NCI-H526 (cell line): ENCODE measurements at regions not wholly inside any gene's neighbourhood (a gene's known extent, or its start where the extent isn't known, plus 50 kb on each side); places are given as distances from the start of the nearest gene placed in this dataset.

Experiments used
- DNase-seq, 2 experiments: peaks; one replicate each; lab custom pipeline; 2025; lab: John Stamatoyannopoulos, UW

DNA sequence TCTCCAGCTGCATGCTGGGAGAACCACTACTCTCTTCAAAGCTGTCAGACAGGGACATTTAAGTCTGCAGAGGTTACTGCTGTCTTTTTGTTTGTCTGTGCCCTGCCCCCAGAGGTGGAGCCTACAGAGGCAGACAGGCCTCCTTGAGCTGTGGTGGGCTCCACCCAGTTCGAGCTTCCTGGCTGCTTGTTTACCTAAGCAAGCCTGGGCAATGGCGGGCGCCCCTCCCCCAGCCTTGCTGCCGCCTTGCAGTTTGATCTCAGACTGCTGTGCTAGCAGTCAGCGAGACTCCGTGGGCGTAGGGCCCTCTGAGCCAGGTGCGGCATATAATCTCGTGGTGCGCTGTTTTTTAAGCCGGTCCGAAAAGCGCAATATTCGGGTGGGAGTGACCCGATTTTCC lies 215.0 kb downstream of the STIM2 start:
- DNase-seq = peak; percentile 36 to 38

DNA sequence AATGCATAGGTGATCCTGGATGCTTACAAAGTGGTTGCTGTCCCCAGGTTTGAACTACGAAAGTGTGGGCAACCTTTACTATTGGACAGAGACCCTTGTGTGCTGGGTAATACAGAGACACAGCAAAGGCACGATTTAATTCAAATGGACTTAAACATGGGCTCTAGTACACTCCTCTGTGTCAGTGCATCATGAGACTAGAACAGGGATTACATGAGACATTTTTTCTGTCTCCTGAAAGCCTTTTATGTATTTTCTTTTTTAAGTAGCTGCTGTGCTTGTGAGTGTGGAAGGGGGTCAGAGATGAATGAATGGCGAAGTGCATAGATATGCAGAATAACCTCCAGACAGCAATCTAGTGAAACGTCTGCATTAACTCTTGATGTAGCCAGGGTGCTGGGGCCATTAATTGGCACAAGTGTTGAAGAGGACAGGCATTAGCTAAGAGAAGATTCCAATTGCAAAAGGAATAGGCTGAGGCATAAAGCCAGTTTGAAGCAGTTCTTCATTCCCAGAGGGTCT lies 218.4 kb downstream of the STIM2 start:
- DNase-seq = no peak

DNA sequence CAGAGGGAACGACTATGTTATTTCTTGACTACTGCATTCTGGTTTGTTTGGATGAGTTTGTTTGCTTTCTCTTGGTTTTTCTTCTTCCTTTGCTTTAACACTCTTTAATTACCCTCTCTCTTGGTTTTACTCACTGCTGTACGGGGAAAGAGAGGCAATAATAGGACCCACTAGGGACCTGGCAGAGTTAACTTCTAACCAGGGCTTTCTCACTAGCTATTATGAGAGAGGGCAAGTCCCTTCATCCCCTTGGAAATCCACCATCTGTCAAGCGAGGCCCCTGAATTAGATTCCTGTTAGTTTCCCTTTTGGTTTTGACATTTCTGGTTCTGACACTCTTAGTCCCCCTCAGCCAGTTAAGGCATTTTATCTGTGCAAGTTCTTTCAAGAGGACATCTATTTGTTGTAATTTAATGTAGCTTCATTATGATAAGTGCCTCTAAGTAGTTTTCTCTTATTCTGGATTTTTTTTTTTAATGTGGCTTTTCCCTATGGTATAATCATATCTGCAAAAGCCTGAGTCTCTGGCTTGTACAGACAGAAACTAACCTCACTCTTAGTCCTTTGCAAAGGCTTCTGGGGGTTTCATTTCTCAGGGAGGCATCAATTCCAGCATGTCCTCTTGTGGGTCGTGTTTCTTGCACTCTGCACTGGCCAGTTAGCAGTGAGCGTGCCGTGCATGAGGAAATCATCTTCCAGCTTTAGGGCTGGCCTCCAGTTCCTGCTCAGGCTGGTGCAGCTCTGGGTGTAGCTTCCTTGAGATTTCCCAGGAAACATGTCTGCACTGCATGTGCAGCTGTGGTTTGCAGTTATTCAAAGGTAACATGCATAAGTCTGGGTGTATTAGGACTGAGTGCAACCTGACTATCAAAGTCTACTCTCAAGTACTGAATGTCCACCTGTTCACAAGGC lies 221.3 kb downstream of the STIM2 start:
- DNase-seq = no peak

DNA sequence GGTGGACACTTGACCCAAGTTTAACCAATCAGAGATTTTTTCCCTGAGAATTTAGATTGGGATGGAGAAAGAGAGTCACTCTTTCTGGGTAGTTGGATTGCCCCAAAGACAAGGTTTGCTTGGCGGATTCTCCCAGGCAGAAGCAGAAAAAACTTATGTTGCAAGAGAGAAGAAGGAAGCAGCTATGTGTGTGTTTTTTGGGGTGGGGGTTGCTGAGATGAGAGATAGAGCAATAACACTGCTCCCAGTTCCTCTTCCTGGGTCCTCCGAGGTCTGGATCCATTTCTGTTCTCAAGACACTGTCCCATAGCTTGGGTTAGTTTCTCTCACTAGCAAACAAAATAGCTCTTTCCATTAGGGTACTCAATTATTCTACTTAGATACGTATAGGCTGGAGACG lies 222.1 kb downstream of the STIM2 start:
- DNase-seq = no peak

DNA sequence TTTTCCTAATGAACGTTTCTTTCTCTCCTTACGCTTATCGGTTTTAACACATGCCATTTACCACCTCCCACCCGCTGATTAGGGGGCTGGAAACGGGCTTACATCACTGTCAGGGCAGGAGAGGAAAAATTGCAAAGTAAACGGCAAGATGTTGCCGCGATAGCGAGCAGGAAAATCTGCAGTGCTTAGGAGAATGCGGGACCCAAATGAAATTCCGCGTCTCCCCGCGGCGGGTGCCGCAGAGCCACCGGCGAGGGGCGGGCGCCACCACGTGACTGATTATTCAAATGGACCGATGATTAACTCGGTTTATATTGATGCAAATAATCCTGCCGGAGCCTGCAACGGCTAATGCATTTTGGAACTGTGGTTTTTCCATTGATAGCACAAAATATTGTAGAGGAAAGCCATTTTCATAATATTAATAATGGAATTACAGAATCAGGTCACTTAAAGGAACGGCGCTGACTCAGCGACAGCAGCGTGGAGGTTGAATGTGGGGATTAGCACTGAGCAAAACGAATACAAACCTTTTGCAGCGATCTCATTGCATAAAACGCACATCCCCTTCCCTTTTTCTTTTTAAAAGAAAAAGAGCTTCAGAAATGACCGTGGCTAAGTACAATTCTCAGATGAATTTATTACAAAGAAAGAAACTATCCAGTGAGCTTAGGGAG lies 224.2 kb downstream of the STIM2 start:
- DNase-seq = peak; percentile 39 to 77

DNA sequence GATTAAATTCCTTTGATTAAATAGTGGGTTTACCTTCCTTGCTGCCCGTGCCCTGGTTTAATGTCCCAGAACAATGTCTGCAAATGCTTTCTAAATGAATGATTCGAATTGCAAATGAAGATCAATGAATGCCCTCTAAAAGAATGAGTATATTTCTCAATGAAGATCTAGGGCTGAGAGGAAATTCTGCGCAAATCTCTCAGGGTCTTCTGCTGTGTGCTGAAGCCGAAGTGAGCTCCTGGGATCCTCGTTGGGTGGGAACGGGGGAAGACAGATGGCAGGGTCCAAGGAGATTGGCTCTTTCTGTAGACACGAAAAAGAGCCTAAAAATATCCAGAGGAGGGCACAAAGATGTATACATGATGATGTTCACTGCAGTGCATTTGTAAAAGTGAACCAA lies 224.8 kb downstream of the STIM2 start:
- no peak for DNase-seq

DNA sequence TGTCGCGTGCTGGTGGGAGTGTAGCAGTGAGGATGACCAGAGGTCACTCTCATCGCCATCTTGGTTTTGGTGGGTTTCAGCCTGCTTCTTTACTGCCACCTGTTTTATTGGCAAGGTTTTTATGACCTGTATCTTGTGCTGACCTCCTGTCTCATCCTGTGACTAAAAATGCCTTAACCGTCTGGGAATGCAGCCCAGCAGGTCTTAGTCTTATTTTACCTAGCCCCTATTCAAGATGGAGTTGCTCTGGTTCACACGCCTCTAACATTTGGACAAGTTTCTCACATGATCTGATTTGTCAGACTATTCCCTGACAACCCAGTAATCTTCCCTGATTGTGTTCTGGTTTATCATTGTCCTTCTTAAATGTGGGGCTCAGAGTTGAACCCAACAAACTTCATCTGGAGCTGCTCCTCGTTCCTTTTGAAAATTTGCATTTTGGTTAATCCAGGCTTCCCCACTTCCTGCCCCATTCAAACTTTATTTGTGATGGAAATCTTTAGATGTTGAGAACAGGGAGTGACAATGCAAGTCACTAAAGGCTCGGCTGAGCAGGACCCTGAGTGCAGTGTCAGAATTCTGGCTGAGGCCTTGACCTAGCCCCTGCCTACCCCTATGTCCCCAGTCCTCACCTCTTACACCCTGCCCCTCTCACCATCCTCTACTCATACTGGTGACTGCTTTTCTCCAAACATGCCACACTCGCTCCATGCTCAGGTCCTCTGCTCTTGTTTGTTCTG lies 226.8 kb downstream of the STIM2 start:
- no peak for DNase-seq

DNA sequence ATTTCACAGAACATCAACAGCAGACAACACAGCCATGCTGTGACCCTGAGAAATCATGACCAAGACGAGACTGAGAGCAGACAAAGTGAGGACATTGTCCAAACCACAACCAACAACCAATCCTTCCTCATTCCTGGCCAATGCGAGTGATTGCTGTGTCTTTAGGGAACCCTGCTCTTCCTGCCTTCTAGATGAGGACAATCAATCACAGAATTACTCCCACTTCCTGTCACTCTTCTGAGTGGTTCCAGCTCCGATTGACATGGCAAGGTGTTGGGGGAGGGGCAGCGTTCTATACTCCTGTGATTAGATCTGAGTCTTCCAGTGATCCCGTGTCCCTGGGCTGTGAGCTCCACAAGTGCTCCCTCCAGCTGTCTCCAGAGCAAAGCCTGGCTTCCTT lies 227.8 kb downstream of the STIM2 start:
- no peak for DNase-seq

DNA sequence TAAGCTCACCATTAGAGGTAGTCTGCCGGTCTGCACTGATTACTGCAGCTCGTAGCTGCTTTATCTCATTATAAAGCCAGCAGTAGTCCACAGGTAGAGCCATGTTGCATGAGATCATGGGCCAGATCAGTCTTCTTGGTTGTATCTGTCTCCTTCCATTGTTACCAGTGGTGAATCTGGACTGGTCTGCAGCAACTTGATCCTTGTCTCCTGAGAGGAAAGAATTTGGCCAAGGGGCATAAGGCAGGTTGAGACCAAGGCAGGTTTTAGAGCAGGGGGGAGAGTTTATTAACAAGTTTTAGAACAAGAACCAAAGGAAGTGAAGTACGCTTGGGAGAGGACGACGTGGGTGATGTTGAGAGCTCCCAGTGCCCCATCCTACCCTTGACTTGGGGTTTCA lies 228.5 kb downstream of the STIM2 start:
- no peak for DNase-seq

DNA sequence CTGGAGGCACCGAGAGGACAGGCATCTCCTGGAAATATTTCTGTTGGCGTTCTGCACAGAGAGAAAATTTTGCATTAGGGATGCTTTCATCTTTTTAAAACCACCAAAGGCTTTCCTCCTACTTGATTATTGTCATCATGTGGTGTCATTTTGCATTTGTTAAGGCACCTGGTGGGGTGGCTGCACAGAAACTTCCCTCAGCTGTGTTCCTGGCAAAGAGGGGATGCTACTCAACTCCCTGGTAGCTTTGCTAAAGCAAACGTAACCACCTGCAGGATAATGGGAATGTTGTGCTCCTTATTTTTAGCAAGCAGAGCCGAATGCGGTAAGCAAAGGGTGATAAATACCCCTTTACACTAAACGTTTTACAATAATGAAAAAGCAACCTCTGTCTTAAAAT lies 229.8 kb downstream of the STIM2 start:
- DNase-seq = no peak

DNA sequence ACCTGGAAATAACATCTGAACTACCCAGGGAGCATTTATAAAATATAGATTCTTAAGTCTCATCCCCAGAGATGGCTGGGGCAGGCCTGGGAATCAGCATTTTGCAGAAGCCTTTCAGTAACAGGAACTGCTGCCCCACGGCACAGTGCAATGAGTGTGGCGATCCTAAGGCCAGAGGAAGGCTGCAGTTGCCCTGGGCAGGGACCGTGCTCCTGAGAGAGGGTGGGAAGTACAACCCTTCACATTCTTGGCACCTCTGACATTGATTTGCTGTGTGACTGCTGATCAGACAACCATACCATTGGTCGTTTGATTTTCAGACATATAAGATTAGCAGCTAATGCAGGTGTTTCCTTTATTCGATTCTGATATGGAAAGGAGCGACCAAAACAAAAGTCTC lies 233.6 kb downstream of the STIM2 start:
- no peak for DNase-seq

DNA sequence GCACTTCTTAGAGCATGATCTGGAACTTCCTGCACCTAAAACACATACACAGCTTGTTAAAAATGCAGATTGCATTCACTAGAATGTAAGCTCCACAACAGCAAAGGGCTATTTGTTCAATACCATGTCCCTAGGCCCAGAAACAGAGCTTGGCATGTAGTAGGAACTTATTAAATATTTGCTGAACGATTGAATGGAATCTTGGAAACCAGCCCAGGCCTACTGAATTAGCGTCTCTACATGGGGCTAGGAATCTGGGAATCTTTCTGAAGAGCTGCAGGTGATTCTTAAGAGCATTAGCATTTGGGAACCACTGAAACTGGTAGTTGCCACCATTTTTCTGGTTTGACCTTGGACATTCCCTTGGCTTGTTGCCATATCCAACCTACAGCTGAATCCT lies 234.1 kb downstream of the STIM2 start:
- no peak for DNase-seq

DNA sequence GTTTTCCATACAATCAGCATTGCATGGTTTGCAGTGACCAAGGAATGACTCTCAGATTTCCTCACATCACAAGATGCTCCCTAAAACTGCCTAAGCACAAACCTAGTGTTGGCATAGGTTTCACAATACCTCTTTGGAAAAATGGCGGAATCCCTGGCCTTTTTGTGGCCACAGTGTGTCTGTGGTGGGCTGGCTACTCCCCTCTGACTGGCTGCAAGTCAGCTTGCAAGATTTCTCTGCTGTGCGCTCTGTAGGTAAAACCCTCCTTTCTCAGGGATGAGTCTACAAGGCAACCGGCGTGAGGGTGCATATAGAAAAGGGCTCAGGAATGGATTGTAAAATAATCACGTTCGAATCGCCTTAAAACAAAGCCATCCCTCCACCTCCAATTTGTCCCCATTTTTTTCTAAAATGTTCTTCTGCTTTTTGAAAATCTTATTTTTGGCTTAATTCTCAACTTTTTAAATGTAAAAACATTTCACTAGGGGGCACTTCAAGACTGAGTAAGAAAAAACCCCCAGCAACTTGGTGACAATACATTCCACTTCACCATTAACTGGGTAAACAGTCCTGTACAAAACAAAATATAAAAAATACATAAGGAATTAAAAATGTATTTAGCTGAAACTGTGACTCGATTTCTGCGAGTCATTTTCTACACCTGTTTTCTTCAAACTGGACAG lies 235.6 kb downstream of the STIM2 start:
- DNase-seq = no peak

DNA sequence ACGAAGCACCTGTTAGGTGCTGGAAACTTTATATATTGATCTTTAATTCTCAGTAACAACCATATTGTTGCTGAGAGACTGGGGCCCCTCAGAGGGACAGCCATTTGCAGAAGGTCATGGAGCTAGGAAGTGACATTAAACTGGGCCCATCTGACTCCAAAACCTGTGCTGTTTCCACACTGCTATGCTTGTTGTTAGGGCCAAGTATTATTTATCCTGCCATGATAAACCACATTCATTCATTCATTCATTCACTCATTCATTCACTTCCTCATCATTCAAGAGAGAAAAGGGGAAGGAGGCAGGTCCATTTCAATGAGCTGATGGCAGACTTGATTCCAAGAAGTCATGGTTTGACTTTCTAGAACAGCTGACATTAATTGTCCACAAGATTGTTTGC lies 237.4 kb downstream of the STIM2 start:
- no peak for DNase-seq

DNA sequence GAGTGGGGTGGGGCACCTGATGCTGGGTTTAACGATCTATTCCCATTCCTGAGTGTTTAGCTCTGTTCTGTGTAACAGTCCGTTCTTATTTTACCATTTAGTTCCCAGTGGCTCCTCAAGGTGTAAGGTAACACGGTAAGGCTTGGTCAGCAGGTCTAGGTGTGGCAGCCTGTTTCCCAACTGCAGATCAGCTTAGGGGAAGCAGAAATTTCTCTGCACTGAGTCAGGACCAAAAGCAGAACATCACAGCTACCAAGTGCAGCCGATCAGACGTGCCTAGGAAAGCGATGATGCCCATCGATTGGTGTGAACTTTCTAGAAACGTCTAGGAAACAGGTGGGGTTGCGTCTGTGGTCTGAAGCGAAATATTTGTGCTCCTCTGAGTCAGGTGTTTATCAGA lies 240.1 kb downstream of the STIM2 start:
- DNase-seq = no peak

DNA sequence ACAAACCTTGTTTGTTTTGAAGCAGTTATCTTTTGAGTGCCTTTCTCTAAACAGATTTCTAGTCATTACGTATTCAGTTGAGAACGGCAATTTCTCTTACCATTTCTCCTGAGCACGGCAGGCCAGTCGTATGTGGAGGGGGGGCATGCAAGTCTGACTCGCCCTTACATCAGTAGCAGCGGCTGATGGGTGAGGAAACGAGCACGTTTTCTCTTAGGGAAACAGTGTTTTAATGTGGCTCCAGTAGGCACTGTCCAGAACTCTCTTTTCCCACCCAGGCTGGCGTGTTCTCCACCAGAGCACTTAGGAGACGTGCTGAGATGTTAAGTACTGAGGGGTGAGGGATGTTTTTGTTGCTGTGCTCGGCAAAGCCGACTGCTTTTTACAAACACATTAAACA lies 240.5 kb downstream of the STIM2 start:
- DNase-seq = no peak

DNA sequence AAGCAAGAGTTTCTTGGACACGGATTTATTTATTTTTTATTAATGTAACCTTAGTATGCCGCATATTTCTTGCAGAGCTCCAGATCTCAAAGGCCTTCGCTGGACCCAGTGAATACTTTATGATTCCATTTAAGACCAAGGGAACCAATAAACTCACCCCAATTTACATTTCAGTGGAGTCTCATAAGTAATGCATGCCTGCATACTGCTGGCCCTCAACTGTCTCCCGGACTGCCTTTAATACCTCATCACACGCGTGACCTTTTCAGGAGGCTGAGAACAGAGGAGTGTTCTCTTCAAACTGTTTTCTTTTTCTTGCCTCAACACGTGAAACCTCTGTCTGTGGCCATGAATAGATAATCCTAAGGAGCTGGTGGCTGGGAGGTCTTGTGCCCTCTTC lies 240.9 kb downstream of the STIM2 start:
- DNase-seq = no peak

DNA sequence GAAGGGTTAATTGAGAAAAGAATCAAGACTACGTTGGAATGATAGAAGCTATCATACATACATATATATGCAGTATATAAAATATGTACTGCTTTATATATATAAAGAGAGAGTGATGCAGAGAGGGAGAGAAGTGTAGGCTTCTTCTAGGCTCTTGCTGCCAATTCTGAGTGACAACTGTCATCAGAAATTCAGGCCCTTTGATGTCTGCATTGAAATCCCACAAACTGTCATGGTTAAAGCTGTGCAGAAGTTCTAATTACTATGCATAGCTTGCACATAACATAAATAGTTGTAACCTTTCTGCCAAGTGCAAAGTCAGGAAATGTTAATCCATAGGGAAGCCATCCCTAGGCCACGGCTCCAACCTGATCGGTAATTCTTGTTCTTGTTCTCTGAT lies 251.0 kb downstream of the STIM2 start:
- DNase-seq = no peak

DNA sequence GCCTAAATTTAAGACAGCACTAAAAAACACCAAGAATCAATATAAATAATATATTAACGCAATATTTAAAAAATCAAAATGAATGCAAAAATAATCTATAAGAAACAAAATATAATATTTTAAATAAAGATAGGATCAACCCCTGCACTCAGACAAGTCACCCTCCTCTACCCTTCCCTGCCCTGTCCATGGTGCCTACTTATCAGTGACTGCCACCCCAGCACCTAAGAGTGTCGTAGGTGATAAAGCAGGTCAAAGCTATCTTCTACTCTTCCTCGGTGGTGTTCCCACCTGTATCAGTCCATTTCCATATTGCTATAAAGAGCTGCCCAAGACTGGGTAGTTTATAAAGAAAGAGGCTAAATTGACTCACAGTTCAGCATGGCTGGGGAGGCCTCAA lies 251.9 kb downstream of the STIM2 start:
- no peak for DNase-seq

DNA sequence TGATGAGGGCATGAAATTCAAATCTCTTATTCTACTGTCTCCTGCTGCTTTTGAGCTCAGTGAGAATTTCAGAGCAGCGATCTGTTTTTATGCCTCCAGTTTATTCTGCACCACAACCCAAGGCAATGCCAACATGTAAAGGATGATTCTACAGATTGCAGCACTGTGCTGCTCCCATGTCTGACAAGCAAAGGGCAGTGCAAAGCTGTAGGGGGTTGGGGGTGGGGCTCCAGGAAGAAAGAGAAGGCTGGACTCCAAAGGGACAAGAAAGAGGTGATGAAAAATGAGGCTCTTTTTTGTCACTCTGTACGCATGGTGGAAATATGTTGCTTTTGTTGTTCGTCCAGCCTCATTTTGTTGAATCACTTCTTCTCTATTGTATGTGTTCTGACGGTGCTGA lies 254.6 kb downstream of the STIM2 start:
- no peak for DNase-seq

DNA sequence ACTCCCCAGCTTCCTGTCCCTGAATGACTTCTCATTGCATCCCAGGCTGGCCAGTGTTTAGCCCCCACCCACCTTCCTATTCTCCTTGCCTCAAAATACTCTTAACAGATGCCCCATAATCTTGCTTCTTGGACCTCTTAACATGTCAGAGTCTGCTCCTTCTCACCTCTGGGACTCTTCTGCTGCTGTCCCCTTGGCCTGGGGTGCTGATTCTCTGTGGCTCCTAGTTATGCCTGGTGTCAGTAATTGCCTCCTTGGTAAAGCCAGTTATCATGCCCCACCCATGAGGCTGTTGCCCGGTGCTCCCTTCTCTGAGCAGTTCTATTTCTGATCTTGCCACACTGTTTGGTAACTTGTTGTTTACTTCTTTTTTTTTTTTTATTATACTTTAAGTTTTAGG lies 256.8 kb downstream of the STIM2 start:
- DNase-seq = no peak

DNA sequence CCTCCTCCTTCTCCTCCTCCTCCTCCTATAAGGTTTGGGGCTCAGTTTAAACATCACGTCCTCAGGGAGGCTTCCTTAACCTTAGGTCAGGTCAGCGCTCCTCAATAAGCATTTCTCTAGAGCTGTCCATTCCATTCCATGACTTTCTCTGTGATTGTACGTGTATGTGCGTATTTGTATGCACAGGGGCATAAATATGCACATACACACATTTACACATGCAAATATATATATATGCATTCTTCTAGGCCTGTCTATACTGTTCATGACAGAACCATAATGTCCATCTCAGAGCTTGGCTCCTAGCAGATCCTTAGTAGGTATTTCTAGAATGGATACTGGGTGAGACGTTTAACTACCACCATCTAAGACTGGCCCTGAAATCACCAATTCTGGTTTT lies 258.6 kb downstream of the STIM2 start:
- no peak for DNase-seq
